CD14-positive monocyte (primary cell): ENCODE measurements at regions not wholly inside any gene's neighbourhood (a gene's known extent, or its start where the extent isn't known, plus 50 kb on each side); places are given as distances from the start of the nearest gene placed in this dataset.
A peak's percentile ranks its signal among the peaks of the same experiment; 100 is the strongest.

Experiments
- DNase-seq, 3 donors: peaks; one replicate each; pipeline ENCODE4 v3.0.0-alpha.2; 2011 to 2022
- H2AFZ ChIP-seq: 2 replicates; pipeline ENCODE4 v1.6.0; 2012; ENCODE audit warnings: mild to moderate bottlenecking, low read depth, low read length, inconsistent platforms; ENCODE audit not compliant: insufficient read depth, poor library complexity, severe bottlenecking
- H3K27ac ChIP-seq, 2 donors: 1 replicate in 1 of 2; 2 replicates in 1 of 2; pipeline ENCODE4 v1.5.1; 2012 to 2013; ENCODE audit warnings: low read length in 2 of 2, control low read depth in 1 of 2, inconsistent platforms in 1 of 2, low read depth in 1 of 2, mild to moderate bottlenecking in 1 of 2
- H3K27me3 ChIP-seq, 2 donors: one replicate each; pipeline versions ENCODE4 v1.6.0 to v1.6.1; 2011 to 2013; ENCODE audit warnings: low read length in 2 of 2; ENCODE audit not compliant: control insufficient read depth in 2 of 2, insufficient read depth in 2 of 2
- H3K36me3 ChIP-seq, 2 donors: replicated peaks in 1 of 2; 1 replicate in 1 of 2; 2 replicates in 1 of 2; pipeline versions ENCODE4 v1.5.1 to v1.6.1; 2012 to 2013; ENCODE audit warnings: low read length in 2 of 2, control low read depth in 1 of 2, inconsistent platforms in 1 of 2, mild to moderate bottlenecking in 1 of 2; ENCODE audit not compliant: insufficient read depth in 2 of 2, control insufficient read depth in 1 of 2
- H3K4me1 ChIP-seq, 2 donors: 1 replicate in 1 of 2; 2 replicates in 1 of 2; pipeline versions ENCODE4 v1.5.1 to v1.6.1; 2012 to 2013; ENCODE audit warnings: low read length in 2 of 2, control low read depth in 1 of 2, inconsistent platforms in 1 of 2, mild to moderate bottlenecking in 1 of 2, moderate library complexity in 1 of 2; ENCODE audit not compliant: insufficient read depth in 2 of 2, control insufficient read depth in 1 of 2
- H3K4me2 ChIP-seq: replicated peaks from 2 replicates; pipeline ENCODE3; 2012; ENCODE audit warnings: low read length, moderate library complexity, mild to moderate bottlenecking; ENCODE audit not compliant: poor library complexity, severe bottlenecking; ENCODE audit errors: extremely low read depth
- H3K4me3 ChIP-seq, 3 experiments: fragments of 200-600 bp in 1 of 3; sonication (generic) in 1 of 3; replicated peaks in 1 of 3; 1 replicate in 2 of 3; 2 replicates in 1 of 3; pipeline ENCODE4 v1.5.1; 2011 to 2013; ENCODE audit warnings: low read length in 3 of 3, mild to moderate bottlenecking in 3 of 3, control low read depth in 2 of 3, low read depth in 2 of 3, inconsistent platforms in 1 of 3, moderate library complexity in 1 of 3
- H3K79me2 ChIP-seq: 2 replicates; pipeline ENCODE4 v1.6.0; 2012; ENCODE audit warnings: mild to moderate bottlenecking, control low read depth, inconsistent platforms, low read length, moderate library complexity; ENCODE audit not compliant: insufficient read depth
- H3K9ac ChIP-seq: 2 replicates; pipeline ENCODE4 v1.6.0; 2017; ENCODE audit warnings: low read length, mild to moderate bottlenecking; ENCODE audit not compliant: insufficient read depth, poor library complexity, severe bottlenecking
- H3K9me3 ChIP-seq, 2 donors: replicated peaks in 1 of 2; 1 replicate in 1 of 2; 2 replicates in 1 of 2; pipeline versions ENCODE4 v1.5.1 to v1.6.1; 2012 to 2013; ENCODE audit warnings: low read length in 2 of 2, control low read depth in 1 of 2; ENCODE audit not compliant: control insufficient read depth in 1 of 2, insufficient read depth in 1 of 2
- H4K20me1 ChIP-seq: 2 replicates; pipeline ENCODE4 v1.6.0; 2012; ENCODE audit warnings: mild to moderate bottlenecking, low read length, control low read depth, moderate library complexity; ENCODE audit not compliant: insufficient read depth
- H3K27ac Mint-ChIP-seq, 7 donors: one replicate each; pipeline ENCODE4 v1.8.0; 2020; ENCODE audit warnings: mild to moderate bottlenecking in 7 of 7, mixed read lengths in 7 of 7, moderate library complexity in 6 of 7, inconsistent platforms in 2 of 7
- H3K27me3 Mint-ChIP-seq, 3 donors: one replicate each; pipeline ENCODE4 v1.8.0; 2021 to 2022; ENCODE audit warnings: low read depth in 3 of 3, mild to moderate bottlenecking in 3 of 3, mixed read lengths in 3 of 3, moderate library complexity in 3 of 3, inconsistent platforms in 1 of 3
- H3K36me3 Mint-ChIP-seq, 2 donors: one replicate each; pipeline ENCODE4 v1.8.0; 2020; ENCODE audit warnings: mixed read lengths in 2 of 2, inconsistent platforms in 1 of 2, mild to moderate bottlenecking in 1 of 2
- H3K4me1 Mint-ChIP-seq: one replicate; pipeline ENCODE4 v1.8.0; 2020; ENCODE audit warnings: mild to moderate bottlenecking, mixed read lengths
- H3K4me3 Mint-ChIP-seq, 2 donors: one replicate each; pipeline ENCODE4 v1.8.0; 2020; ENCODE audit warnings: mild to moderate bottlenecking in 2 of 2, mixed read lengths in 2 of 2, moderate library complexity in 1 of 2
- H3K9me3 Mint-ChIP-seq, 7 donors: one replicate each; pipeline ENCODE4 v1.8.0; 2020 to 2022; ENCODE audit warnings: mixed read lengths in 7 of 7, mild to moderate bottlenecking in 6 of 7, moderate library complexity in 6 of 7, inconsistent platforms in 2 of 7
- CTCF ChIP-seq: fragments of 200-600 bp; IDR thresholded peaks from one replicate; pipeline ENCODE4 v1.8.0; 2022; ENCODE audit warnings: antibody characterized with exemption, mild to moderate bottlenecking
- WGBS: methylation state at CpG from one replicate; pipeline ENCODE4 v1.1.5; 2013; ENCODE audit warnings: missing lambda C conversion rate; ENCODE audit not compliant: insufficient coverage; 5-methylcytosine and 5-hydroxymethylcytosine counted together
- intact Hi-C, 2 donors: fragments of 100-400 bp; cut with micrococcal nuclease; formaldehyde crosslinking; loops; one replicate each; pipeline versions ENCODE4 v1.15.0 to v1.15.1; 2023

GRCh38 chr5:68041293-68041692 is 174.3 kb upstream of the PIK3R1 start:
- H3K4me2 ChIP-seq, result peak overlapping the region; percentile 24
- peak overlapping the region; percentile 29 to 82 for H3K27ac ChIP-seq
- H2AFZ ChIP-seq, result peak overlapping the region; percentile 41
- no peaks in the 10 kb centered on the region for H3K9me3 ChIP-seq
- Mint-ChIP-seq H3K4me3 (peak overlapping the region in 1 of 2 donors; percentile 63), H3K9me3 (peaks cover 0 to 2% (median 0%) of the 10 kb centered on the region in 7 donors), H3K36me3 (no peaks in the 10 kb centered on the region), H3K27ac (peak overlapping the region; percentile 81 to 94 (median 92)), H3K4me1 (peaks cover 53% of the 10 kb centered on the region), H3K27me3 (peaks cover 0 to 3% (median 2%) of the 10 kb centered on the region in 3 donors)
- H3K4me3 ChIP-seq, result no peak overlapping the region
- 94% methylated on average over 3 of the region's 8 CpGs for WGBS
- peaks cover 48 to 50% of the 10 kb centered on the region in 2 donors for H3K4me1 ChIP-seq
- TF ChIP-seq CTCF, result no peak
- H3K9ac ChIP-seq, result no peak overlapping the region
- H3K36me3 ChIP-seq, result no peaks in the 10 kb centered on the region
- intact Hi-C loops, result loop anchor here in 1 of 2 donors (10.0 kb wide), 2 partner anchors 46 to 184 kb away; no protein-coding TSS in a partner anchor
- H3K79me2 ChIP-seq, result no peaks in the 10 kb centered on the region
- peak; percentile 44 to 65 (median 60) for DNase-seq
- H3K27me3 ChIP-seq, result no peaks in the 10 kb centered on the region
- no peaks in the 10 kb centered on the region for H4K20me1 ChIP-seq

- Histone ChIP-seq H3K79me2 (no peaks in the 10 kb centered on the region), H3K27ac (no peak overlapping the region), H3K9me3 (no peaks in the 10 kb centered on the region), H3K36me3 (no peaks in the 10 kb centered on the region), H3K4me1 (peaks cover 38% of the 10 kb centered on the region in 2 donors), H4K20me1 (no peaks in the 10 kb centered on the region), H3K4me2 (peak overlapping the region; percentile 8), H3K27me3 (no peaks in the 10 kb centered on the region), H3K4me3 (no peak overlapping the region), H3K9ac (no peak overlapping the region), H2AFZ (peak overlapping the region; percentile 38)
- no peak for TF ChIP-seq CTCF
- peak overlapping the region in 6 of 7 donors; percentile 43 to 75 (median 54) for H3K27ac Mint-ChIP-seq
- WGBS, result 50% methylated on average over 2 of the region's 6 CpGs
- H3K4me1 Mint-ChIP-seq, result peaks cover 40% of the 10 kb centered on the region
- DNase-seq, result peak in 2 of 3 donors; percentile 52 to 67
- H3K9me3 Mint-ChIP-seq, result peaks cover 0 to 4% (median 0%) of the 10 kb centered on the region in 7 donors
- peak overlapping the region in 1 of 2 donors; percentile 23 for H3K4me3 Mint-ChIP-seq
- no peaks in the 10 kb centered on the region for H3K36me3 Mint-ChIP-seq
- intact Hi-C loops, result no loop called here
- H3K27me3 Mint-ChIP-seq, result peaks cover 0 to 8% (median 0%) of the 10 kb centered on the region in 3 donors
Observed at GRCh38 chr5:68037546-68037945, 178.0 kb upstream of the PIK3R1 start.
